ENCODE measurements at regions not wholly inside any gene's neighbourhood (a gene's known extent, or its start where the extent isn't known, plus 50 kb on each side); places are given as distances from the start of the nearest gene placed in this dataset.

GRCh38 chr5:68452286-68452685, 236.7 kb downstream of the PIK3R1 start:
- no peak for DNase-seq (ENCODE audit: low read depth)

DNA sequence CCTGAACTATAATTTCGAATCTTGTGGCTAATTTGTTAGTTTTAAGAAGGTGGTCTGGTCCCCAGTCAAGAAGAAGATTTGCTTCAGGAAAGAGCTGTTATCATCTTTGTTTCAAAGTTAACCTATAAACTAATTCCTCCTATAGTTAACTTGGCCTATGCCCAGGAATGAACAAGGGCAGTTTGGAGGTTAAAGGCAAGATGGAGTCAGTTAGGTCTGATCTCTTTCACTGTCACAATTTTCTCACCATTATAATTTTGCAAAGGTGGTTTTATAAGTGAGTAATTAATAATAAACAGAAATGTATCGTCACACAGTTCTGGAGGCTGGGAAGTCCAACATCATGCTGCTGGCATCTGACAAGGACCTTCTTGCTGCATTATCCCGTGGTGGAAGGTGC, 238.6 kb downstream of the PIK3R1 start:
- DNase-seq (ENCODE audit: low read depth), result no peak

- DNase-seq (ENCODE audit: low read depth), result no peak
Observed at GRCh38 chr5:68454766-68455165, 239.2 kb downstream of the PIK3R1 start.

DNA sequence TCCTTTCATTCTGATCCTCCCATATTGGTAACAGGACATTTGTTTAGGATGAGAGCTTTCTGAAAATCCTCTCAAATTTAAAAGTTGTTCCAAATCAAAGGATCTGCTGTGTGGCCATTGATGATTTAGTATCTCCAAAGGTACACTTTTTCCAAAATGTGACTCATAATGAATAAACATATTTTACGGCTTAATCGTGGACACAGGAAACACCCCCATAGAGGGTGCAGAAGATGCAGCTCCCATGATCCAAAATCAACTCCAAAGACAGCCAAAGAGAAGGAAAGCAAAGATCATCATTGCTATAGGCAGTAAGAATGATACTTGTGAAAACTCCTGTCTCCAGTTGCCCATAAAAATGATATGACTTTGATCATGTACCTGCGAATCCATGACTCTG, 239.7 kb downstream of the PIK3R1 start:
- DNase-seq (ENCODE audit: low read depth), result no peak

GRCh38 chr5:68456756-68457217, 241.2 kb downstream of the PIK3R1 start:
- no peak for DNase-seq (ENCODE audit: low read depth)

DNA sequence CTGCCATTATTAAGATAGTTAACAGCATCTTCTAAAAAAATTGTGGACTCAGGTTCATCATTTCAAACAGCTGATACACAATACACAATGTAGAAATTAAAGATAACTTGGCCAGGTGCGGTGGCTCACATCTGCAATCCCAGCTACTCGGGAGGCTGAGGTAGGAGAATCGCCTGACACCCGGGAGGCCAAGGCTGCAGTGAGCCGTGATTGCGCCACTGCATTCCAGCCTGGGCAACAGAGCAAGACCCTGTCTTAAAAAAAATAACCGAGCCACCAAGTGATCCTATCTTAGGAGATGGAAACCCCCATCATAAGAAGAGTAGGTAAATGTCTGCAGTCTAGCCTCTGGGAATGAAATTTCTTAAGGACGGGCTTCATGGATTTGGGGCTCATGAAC, 241.7 kb downstream of the PIK3R1 start:
- no peak for DNase-seq (ENCODE audit: low read depth)

DNA sequence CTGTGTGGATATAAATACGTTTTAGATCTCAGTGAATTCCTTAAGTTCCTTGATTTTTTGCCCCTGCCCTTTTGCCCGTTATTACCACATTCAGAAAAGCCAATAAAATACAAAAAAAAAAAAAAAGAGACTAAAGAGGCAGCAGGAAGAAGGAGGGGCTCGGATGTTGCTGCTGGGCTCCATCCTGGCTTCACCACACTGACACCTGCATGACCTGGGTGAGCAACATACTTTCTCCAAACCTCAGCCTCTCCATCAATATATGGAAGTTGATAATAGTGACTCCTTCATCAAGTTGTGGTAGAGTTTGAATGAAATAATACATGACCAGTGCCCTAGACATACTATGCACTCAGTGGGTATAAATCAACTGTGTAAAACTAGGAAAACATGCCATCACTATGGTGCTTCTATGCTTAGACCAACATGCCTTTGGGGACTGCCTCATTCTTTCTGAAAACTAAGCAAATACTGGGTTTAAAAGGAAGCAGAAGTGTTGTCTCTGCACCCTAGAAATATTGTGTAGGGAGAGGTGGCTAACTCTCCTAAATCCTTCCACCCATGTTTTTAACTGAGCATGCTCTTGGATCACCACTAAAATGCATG, 243.0 kb downstream of the PIK3R1 start:
- no peak for DNase-seq (ENCODE audit: low read depth)

GRCh38 chr5:68459093-68459809, 243.7 kb downstream of the PIK3R1 start:
- no peak for DNase-seq (ENCODE audit: low read depth)

DNA sequence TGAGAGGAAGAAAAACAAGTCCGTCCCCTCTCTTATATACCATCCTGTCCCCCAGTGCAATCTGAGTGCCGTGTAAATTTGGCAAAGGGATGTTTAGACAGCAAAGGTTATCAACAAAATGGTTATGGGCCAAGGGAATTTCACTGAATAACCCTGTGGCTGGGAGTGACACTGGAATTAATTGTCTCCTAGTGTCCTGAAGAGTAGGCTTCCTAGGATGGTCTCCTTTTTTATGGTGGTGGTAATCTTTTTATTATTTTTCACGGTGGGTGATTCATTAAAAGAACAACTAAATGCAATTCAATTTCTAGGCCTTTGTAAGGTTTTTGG, 244.2 kb downstream of the PIK3R1 start:
- DNase-seq (ENCODE audit: low read depth), result no peak

DNA sequence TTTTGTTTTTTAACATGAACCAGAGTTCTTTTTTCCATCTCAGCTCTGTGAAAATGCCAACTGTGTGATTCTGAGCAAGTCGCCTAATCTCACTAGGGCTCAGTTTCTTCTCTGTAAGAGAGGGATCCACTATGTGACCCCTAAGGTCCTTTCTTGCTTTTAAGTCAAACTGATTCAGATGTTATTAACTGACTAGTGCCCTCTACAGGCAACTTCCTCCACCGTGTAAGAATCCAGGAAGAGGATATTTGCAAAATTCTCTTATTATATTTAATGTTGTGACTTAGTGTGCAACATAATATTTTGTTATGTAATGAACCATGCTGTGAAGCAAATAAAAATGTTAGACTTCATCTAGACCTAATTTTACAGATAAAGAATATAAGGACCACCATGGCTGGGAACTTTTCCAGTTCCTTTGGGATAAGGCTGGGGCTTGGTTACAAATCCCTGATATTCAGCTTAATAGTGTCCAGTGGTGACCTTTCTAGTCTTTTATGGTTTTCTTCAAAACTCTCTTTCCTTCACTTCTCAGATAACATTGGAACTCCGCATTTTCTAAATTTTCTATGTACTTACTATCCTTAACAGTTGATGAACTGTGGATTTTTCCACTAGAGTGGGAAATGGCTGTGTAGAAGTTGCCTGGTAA, 244.7 kb downstream of the PIK3R1 start:
- peak; percentile 20 for DNase-seq (ENCODE audit: low read depth)

- no peak for DNase-seq (ENCODE audit: low read depth)
Observed at GRCh38 chr5:68463606-68464005, 248.1 kb downstream of the PIK3R1 start.

DNA sequence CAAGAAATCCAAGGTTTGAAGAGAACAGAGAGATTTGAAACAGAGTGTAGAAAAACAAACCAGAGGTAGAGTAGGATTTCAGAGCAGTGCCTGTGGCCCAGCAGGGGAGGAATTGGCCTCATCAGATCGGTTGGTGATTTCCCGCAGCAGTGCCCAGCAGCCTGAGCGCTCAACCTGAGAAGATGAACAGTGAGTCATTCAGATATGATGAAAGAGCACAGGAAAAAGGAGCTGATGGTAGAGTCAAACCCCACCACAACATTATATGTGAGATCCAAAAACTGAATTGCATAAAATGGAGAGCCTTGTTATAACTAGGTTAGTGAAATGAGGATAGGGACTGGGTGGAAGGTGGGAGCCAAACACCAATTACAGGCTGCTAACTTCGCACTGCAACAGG, 248.9 kb downstream of the PIK3R1 start:
- DNase-seq (ENCODE audit: low read depth), result peak; percentile 23

DNA sequence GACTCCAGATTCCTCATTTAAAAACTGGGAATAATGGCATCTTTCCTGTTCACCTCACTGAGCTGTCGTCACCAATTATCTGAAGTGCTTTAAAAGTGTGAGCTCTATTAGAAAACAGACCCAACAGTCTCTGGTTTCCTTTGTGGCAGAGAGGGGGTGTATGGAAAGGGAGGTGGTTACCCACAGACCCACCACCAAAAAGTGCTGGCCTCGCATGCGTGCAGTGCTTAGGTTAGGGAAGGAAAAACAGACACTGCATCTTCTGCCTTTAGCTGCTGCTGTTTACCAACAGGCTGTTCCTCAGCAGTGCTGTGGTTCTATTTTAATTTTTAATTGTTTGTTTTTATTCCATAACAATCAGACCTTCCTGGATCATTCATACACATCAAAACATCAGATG, 249.6 kb downstream of the PIK3R1 start:
- no peak for DNase-seq (ENCODE audit: low read depth)

- no peak for DNase-seq (ENCODE audit: low read depth)
Observed at GRCh38 chr5:68465934-68466551, 250.5 kb downstream of the PIK3R1 start.

- DNase-seq (ENCODE audit: low read depth), result no peak
Observed at GRCh38 chr5:68467208-68467607, 251.7 kb downstream of the PIK3R1 start.

- no peak for DNase-seq (ENCODE audit: low read depth)
Observed at GRCh38 chr5:68467794-68468193, 252.2 kb downstream of the PIK3R1 start.

GRCh38 chr5:68468322-68468721, 252.8 kb downstream of the PIK3R1 start:
- DNase-seq (ENCODE audit: low read depth), result no peak

DNA sequence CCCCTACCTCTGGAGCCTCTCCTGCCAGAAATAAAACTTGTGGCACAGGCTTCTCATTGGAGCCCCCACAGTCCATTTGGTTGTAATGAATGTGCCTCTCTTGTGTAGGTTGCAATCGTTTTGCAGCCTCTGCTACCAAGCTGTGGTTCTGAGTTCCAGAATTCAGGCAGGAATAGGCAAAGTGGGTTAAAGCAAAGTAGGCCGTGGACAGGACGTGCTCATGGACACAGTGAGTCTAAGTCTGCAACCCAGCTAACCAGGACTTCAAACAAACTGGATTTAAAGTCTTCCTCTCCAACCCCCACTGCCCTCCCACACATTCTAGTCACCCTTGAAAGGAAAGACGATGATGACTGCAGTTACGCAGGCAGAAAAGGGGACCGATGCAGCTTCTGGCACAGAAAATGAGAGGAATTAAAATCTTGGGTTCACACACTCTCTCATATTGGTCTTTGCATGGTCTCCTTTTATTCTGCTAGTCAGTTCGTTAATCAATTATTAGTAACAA, 260.0 kb downstream of the PIK3R1 start:
- DNase-seq (ENCODE audit: low read depth), result no peak

DNA sequence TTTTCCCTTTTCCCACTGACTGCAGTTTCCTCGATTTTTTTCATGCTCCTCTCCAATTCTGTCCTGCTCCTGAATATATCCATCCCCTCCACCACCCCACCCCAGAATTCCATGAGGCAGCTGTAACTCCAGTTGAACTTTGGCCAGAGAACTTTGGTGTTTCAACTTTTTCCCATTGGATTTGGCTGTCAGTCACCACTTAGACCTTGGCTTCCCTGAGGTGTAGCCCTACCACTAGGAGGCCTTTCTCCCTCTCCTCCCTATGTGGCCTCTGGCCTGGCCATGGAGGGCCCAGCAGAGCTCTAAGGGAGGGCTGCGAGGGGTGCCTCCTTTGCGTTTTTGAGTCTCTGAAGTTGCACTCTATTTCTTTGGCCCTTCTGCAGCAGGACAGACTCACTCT, 261.3 kb downstream of the PIK3R1 start:
- no peak for DNase-seq (ENCODE audit: low read depth)

GRCh38 chr5:68478301-68479095, 262.9 kb downstream of the PIK3R1 start:
- no peak for DNase-seq (ENCODE audit: low read depth)

GRCh38 chr5:68479524-68479923, 264.0 kb downstream of the PIK3R1 start:
- no peak for DNase-seq (ENCODE audit: low read depth)

GRCh38 chr5:68480335-68480940, 264.9 kb downstream of the PIK3R1 start:
- no peak for DNase-seq (ENCODE audit: low read depth)

Data from activated gamma-delta T cell treated with anti-CD3 and anti-CD28 coated beads, Interleukin-2, amount 50 U/mL, for 16 hours (primary cell).